ENCODE measurements at regions not wholly inside any gene's neighbourhood (a gene's known extent, or its start where the extent isn't known, plus 50 kb on each side); places are given as distances from the start of the nearest gene placed in this dataset.

- DNase-seq (ENCODE audit: insufficient read length, low spot score) (no peak), FAIRE-seq (no peak)
These were observed 184.1 kb downstream of the MID1IP1 start for GRCh38 chrX:38985375-38985774.

GRCh38 chrX:38985945-38986344 lies 184.7 kb downstream of the MID1IP1 start:
- no peak for TF ChIP-seq CTCF (IDR thresholded peaks at IDR 0.05; ENCODE audit: insufficient read depth, missing control alignments)
- FAIRE-seq: no peak

More at GRCh38 chrX:38985375-38985774, 184.1 kb downstream of the MID1IP1 start:
- TF ChIP-seq CTCF (IDR thresholded peaks at IDR 0.05; ENCODE audit: insufficient read depth, missing control alignments): no peak

GRCh38 chrX:38986586-38986985 lies 185.3 kb downstream of the MID1IP1 start:
- TF ChIP-seq CTCF (IDR thresholded peaks at IDR 0.05; ENCODE audit: insufficient read depth, missing control alignments): no peak
- FAIRE-seq (no peak), DNase-seq (ENCODE audit: insufficient read length, low spot score) (no peak)

More at GRCh38 chrX:38985945-38986344, 184.7 kb downstream of the MID1IP1 start:
- no peak for DNase-seq (ENCODE audit: insufficient read length, low spot score)

GRCh38 chrX:38987198-38987651 lies 186.0 kb downstream of the MID1IP1 start:
- DNase-seq (ENCODE audit: insufficient read length, low spot score): no peak
- TF ChIP-seq CTCF (IDR thresholded peaks at IDR 0.05; ENCODE audit: insufficient read depth, missing control alignments): no peak
- no peak for FAIRE-seq

- FAIRE-seq (no peak), DNase-seq (ENCODE audit: insufficient read length, low spot score) (no peak)
- no peak for TF ChIP-seq CTCF (IDR thresholded peaks at IDR 0.05; ENCODE audit: insufficient read depth, missing control alignments)
These were observed 187.0 kb downstream of the MID1IP1 start for GRCh38 chrX:38988301-38988700.

GRCh38 chrX:38989076-38989475 lies 187.8 kb downstream of the MID1IP1 start:
- DNase-seq (ENCODE audit: insufficient read length, low spot score) (no peak), FAIRE-seq (no peak)
- TF ChIP-seq CTCF (IDR thresholded peaks at IDR 0.05; ENCODE audit: insufficient read depth, missing control alignments): no peak

- FAIRE-seq (no peak), DNase-seq (ENCODE audit: insufficient read length, low spot score) (no peak)
- no peak for TF ChIP-seq CTCF (IDR thresholded peaks at IDR 0.05; ENCODE audit: insufficient read depth, missing control alignments)
These were observed 190.6 kb downstream of the MID1IP1 start for GRCh38 chrX:38991656-38992440.
